SK-N-SH treated with all-trans-retinoic acid at 6 μM for 48 hours (cell line): ENCODE measurements at regions not wholly inside any gene's neighbourhood (a gene's known extent, or its start where the extent isn't known, plus 50 kb on each side); places are given as distances from the start of the nearest gene placed in this dataset.

ENCODE experiments used
- RARB ChIP-seq: fragments of 250-450 bp; sonication (Bioruptor Pico); IDR thresholded peaks from 2 replicates; pipeline ENCODE4 v1.8.0; 2021; ENCODE audit warnings: mild to moderate bottlenecking, moderate library complexity
- ZFP30 ChIP-seq: fragments of 450-650 bp; formaldehyde crosslinking; IDR thresholded peaks from 2 replicates; pipeline ENCODE4 v1.5.0; 2022; ENCODE audit warnings: mild to moderate bottlenecking, moderate library complexity
- ZNF565 ChIP-seq: fragments of 450-650 bp; formaldehyde crosslinking; conservative IDR thresholded peaks from 2 replicates; pipeline ENCODE4 v1.5.0; 2020; ENCODE audit warnings: low read depth, mild to moderate bottlenecking, moderate library complexity
- ZNF70 ChIP-seq: fragments of 450-650 bp; formaldehyde crosslinking; IDR thresholded peaks from 2 replicates; pipeline ENCODE4 v1.5.0; 2020; ENCODE audit warnings: mild to moderate bottlenecking, moderate library complexity
- TF ChIP-seq, protein P1 (sequence below): fragments of 250-450 bp; sonication (Bioruptor Pico); IDR thresholded peaks from 2 replicates; pipeline ENCODE4 v1.5.0; 2020; ENCODE audit warnings: mild to moderate bottlenecking, moderate library complexity
- TF ChIP-seq, protein P2 (sequence below): fragments of 250-450 bp; sonication (Bioruptor Pico); IDR thresholded peaks from 2 replicates; pipeline ENCODE4 v1.5.1; 2021; ENCODE audit warnings: mild to moderate bottlenecking, moderate library complexity
- TF ChIP-seq, protein P3 (sequence below): fragments of 250-450 bp; sonication (Bioruptor Pico); IDR thresholded peaks from 2 replicates; pipeline ENCODE4 v1.8.0; 2020; ENCODE audit warnings: mild to moderate bottlenecking, moderate library complexity, borderline replicate concordance

DNA sequence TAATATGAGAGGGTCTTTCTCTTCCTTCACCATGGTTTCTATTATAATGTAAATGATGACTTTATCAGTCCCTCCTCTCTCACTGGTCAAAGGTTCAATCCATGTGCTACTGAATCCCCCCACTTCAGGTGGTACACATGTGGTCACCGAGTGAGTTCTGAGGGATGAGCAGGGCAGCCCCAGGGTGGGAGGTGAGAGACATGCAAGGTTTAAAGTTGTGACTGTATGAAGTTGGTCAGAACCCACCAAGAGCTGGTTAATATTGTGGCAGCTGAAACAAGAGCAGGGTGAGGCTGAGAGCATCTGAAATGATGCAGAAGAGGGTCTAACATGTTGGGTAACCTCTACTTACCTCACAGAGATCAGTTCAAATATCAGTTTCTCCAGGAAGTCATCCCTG is 444.7 kb upstream of the FBXO33 start:
- TF ChIP-seq ZNF565 (no peak), ZNF70 (CRISPR knock-in tag) (no peak), RARB (no peak), ZFP30 (CRISPR knock-in tag) (no peak)
- TF ChIP-seq, protein P1, sequence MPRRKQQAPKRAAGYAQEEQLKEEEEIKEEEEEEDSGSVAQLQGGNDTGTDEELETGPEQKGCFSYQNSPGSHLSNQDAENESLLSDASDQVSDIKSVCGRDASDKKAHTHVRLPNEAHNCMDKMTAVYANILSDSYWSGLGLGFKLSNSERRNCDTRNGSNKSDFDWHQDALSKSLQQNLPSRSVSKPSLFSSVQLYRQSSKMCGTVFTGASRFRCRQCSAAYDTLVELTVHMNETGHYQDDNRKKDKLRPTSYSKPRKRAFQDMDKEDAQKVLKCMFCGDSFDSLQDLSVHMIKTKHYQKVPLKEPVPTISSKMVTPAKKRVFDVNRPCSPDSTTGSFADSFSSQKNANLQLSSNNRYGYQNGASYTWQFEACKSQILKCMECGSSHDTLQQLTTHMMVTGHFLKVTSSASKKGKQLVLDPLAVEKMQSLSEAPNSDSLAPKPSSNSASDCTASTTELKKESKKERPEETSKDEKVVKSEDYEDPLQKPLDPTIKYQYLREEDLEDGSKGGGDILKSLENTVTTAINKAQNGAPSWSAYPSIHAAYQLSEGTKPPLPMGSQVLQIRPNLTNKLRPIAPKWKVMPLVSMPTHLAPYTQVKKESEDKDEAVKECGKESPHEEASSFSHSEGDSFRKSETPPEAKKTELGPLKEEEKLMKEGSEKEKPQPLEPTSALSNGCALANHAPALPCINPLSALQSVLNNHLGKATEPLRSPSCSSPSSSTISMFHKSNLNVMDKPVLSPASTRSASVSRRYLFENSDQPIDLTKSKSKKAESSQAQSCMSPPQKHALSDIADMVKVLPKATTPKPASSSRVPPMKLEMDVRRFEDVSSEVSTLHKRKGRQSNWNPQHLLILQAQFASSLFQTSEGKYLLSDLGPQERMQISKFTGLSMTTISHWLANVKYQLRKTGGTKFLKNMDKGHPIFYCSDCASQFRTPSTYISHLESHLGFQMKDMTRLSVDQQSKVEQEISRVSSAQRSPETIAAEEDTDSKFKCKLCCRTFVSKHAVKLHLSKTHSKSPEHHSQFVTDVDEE (CRISPR knock-in tag): no peak
- TF ChIP-seq, protein P2, sequence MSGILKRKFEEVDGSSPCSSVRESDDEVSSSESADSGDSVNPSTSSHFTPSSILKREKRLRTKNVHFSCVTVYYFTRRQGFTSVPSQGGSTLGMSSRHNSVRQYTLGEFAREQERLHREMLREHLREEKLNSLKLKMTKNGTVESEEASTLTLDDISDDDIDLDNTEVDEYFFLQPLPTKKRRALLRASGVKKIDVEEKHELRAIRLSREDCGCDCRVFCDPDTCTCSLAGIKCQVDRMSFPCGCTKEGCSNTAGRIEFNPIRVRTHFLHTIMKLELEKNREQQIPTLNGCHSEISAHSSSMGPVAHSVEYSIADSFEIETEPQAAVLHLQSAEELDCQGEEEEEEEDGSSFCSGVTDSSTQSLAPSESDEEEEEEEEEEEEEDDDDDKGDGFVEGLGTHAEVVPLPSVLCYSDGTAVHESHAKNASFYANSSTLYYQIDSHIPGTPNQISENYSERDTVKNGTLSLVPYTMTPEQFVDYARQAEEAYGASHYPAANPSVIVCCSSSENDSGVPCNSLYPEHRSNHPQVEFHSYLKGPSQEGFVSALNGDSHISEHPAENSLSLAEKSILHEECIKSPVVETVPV (CRISPR knock-in tag): no peak
- TF ChIP-seq, protein P3, sequence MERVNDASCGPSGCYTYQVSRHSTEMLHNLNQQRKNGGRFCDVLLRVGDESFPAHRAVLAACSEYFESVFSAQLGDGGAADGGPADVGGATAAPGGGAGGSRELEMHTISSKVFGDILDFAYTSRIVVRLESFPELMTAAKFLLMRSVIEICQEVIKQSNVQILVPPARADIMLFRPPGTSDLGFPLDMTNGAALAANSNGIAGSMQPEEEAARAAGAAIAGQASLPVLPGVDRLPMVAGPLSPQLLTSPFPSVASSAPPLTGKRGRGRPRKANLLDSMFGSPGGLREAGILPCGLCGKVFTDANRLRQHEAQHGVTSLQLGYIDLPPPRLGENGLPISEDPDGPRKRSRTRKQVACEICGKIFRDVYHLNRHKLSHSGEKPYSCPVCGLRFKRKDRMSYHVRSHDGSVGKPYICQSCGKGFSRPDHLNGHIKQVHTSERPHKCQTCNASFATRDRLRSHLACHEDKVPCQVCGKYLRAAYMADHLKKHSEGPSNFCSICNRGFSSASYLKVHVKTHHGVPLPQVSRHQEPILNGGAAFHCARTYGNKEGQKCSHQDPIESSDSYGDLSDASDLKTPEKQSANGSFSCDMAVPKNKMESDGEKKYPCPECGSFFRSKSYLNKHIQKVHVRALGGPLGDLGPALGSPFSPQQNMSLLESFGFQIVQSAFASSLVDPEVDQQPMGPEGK: no peak
